ENCODE measurements at regions not wholly inside any gene's neighbourhood (a gene's known extent, or its start where the extent isn't known, plus 50 kb on each side); places are given as distances from the start of the nearest gene placed in this dataset.

DNA sequence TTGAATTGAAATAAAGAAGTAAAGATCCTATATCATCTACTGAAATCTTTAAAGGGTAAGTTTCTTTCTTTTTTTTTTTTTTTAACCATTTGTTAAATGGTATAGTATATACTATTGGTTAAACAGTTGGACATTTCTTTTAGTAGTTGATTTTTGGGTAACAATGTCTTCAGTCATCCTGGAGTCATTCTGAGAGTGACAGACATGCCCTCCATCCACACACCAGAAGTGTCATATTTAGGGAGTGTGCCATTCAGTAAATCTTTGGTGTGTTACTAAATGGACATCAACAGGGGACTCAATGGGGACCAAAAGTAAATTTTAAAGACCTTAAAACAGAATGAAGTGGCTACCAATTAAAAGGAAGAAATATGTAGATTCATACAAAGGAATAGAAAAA lies 50.8 kb upstream of the SLC39A10 start:
- DNase-seq (ENCODE audit: extremely low read depth, low read depth): no peak

- DNase-seq (ENCODE audit: extremely low read depth, low read depth): no peak
Measured at GRCh38 chr2:195604706-195605105, 52.3 kb upstream of the SLC39A10 start.

DNA sequence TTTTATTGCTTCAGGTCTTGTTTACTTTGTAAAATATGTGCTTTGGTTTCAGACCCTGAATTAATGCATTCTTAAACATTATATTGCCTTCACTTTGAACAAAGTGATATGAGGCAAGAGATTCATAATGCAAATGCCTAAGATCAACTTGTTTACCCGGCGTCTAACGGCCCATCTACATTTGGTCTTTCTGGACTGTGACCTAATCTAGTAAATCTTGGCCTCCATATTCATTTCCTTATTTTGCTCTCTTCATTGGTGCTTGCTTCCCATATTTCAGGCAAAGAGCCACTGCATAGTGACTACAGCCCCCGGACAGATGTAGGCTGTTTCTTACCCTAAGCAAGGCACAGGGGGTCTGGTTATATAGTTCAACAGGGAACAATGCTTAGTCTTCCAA lies 53.0 kb upstream of the SLC39A10 start:
- no peak for DNase-seq (ENCODE audit: extremely low read depth, low read depth)

- DNase-seq (ENCODE audit: extremely low read depth, low read depth): no peak
Measured at GRCh38 chr2:195603408-195603807, 53.6 kb upstream of the SLC39A10 start.

DNA sequence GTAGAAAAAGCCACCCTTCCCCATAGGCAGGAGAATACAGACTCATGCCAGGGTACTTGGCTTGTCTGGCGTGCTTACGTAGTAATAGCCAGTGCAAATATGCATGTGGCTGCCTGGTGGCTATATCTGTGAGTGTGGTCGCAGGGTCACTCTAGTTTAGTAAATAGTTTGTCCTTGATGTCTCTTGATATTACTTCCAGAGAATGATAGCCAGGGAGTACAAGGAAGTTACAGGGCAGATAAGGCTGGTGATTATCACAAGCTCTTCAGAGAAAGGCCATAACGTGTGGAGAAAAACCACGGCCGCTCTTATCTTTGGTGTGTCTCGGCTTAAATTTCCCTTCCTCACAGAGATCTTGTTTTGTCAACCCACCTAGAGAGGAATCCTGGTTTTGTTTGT lies 54.3 kb upstream of the SLC39A10 start:
- no peak for DNase-seq (ENCODE audit: extremely low read depth, low read depth)

DNA sequence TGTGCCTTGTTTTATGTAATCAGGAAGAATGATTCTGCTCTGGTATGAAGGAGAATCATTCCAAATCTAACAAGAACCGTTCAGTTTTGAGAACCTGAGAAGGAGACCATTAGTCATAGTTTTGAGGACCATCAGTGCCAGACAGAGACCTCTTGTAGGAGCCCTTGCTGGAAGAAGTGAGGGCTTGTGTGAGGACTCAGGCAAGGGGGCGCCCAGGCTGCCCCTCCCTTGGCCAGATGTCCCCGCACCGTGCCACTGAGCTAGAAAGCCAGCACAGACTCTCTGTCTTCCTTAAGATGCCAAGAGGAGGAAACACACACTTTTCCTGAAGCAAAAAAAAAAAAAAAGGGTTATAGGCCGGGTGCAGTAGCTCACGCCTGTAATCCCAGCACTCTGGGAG lies 55.7 kb upstream of the SLC39A10 start:
- DNase-seq (ENCODE audit: extremely low read depth, low read depth): no peak

- no peak for DNase-seq (ENCODE audit: extremely low read depth, low read depth)
Measured at GRCh38 chr2:195600778-195601177, 56.2 kb upstream of the SLC39A10 start.

DNA sequence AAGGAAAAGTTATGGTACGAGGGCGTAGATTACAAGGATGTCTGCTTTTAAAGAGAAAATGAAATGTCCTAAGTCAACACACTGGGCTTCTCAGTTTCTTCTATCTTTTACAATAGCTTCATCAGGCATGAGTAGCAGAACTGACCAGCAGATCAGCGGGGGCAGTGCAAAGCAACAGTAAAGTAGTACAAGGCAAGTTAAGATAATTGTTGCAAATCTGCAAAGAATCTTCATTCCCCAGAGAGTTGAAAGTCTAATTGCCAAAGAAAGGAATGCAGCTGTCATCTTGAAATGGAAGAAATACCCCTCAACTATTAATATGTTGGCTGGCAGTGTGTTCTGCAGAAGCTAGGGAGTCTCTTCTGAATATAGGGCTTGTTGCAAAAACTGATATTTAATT lies 60.2 kb upstream of the SLC39A10 start:
- DNase-seq (ENCODE audit: extremely low read depth, low read depth): no peak

- no peak for DNase-seq (ENCODE audit: extremely low read depth, low read depth)
Measured at GRCh38 chr2:195595825-195596224, 61.2 kb upstream of the SLC39A10 start.

DNA sequence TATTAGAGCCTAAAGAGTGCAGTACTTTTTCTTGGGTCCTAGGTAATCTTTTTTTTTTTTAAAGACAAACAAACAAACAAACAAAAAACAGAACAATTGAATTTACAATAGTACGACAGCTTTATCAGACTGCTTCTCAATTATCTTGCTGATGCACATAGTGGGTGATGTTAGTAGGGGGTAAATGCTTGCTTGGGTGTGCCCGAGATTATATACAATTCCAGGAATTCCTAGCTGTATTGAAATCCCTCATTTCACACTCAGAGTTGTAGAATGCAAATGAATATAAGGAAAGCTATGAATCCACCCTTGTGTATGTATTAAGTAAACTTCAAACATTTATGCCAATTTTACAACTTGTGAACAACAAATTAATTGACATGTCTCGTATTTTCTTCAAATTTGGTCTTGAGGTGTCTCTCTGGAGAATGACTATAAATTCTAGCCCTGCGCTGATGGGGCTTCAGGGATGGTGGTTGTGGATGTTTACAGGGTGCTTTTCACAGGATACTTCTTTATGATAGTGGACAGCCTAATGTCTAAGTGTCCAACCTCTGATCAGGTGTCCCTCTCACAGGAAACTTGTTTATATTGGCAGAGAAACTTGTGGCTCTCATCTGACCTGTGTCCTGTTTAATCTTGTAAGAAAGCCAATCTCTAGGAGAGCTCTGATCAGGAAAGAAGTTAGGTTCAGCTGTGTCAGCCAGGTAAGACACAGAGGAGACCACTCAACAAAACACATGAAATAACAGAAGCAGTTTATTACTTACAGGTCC lies 61.9 kb upstream of the SLC39A10 start:
- DNase-seq (ENCODE audit: extremely low read depth, low read depth): no peak

- no peak for DNase-seq (ENCODE audit: extremely low read depth, low read depth)
Measured at GRCh38 chr2:195594248-195594647, 62.8 kb upstream of the SLC39A10 start.

GRCh38 chr2:195592105-195592504 lies 64.9 kb upstream of the SLC39A10 start:
- no peak for DNase-seq (ENCODE audit: extremely low read depth, low read depth)

- no peak for DNase-seq (ENCODE audit: extremely low read depth, low read depth)
Measured at GRCh38 chr2:195590861-195591205, 66.2 kb upstream of the SLC39A10 start.

- no peak for DNase-seq (ENCODE audit: extremely low read depth, low read depth)
Measured at GRCh38 chr2:195590199-195590860, 66.7 kb upstream of the SLC39A10 start.

DNA sequence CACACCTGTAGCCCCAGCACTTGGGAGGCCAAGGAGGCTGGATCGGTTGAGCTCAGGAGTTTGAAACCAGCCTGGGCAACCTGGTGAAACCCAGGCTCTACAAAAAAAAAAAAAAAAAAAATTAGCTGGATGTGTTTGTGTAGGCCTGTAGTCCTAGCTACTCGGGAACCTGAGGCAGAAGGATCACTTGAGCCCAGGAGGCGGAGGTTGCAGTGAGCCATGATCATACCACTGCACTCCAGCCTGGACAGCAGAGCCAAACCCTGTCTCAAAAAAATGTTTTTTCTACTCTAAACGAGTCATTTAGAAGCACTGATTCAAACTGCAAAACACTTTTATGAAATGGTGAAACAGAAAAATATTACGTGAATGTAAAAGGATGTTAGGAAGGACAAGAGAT lies 69.1 kb upstream of the SLC39A10 start:
- no peak for DNase-seq (ENCODE audit: extremely low read depth, low read depth)

- no peak for DNase-seq (ENCODE audit: extremely low read depth, low read depth)
Measured at GRCh38 chr2:195586062-195586714, 70.8 kb upstream of the SLC39A10 start.

DNA sequence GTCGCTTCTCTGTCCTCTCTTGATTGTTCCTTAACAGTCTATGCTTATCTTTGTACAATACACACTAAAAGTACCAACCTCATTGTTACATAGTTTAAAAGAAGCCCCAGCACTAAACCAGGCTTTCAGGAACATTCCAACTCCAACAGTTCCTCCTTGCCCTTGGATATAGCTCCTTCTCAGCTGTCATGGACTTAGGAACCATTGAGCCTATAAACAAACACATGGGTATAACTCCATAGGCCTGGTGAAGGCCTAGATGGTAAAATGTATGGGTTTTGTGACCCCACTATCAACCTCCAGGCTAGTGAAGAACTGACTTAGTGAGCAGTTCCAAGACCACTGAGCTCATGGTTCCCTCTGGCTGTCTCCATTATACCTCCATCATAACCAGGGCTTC lies 74.8 kb upstream of the SLC39A10 start:
- DNase-seq (ENCODE audit: extremely low read depth, low read depth): no peak

GRCh38 chr2:195579776-195580555 lies 77.1 kb upstream of the SLC39A10 start:
- DNase-seq (ENCODE audit: extremely low read depth, low read depth): no peak

DNA sequence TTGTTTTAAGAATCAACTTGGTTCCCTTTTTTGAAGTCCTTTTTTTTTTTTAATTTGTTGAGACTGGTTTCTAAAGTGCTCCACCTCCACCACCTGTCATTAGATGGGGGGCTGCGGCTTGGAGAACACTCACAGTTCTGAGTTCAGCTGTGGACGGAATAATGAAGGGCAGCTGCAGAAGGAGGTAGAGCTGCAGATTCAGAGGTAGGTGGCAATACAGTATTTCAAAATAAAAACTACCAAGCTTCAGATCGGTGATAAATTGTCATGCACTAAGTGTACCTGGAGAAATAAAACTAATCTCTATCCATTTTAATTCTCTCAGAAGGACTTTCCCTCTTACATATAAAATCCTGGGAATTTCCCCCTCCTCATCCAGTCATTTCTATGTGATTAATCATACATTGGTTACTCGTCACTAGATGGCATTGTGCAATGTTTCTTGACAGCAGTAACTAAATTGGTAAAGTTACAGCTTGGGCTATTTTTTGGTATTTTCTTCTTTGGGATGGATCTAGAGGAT lies 81.1 kb upstream of the SLC39A10 start:
- peak; percentile 68 for DNase-seq (ENCODE audit: extremely low read depth, low read depth)

GRCh38 chr2:195575016-195575415 lies 82.0 kb upstream of the SLC39A10 start:
- no peak for DNase-seq (ENCODE audit: extremely low read depth, low read depth)

GRCh38 chr2:195574312-195574711 lies 82.7 kb upstream of the SLC39A10 start:
- DNase-seq (ENCODE audit: extremely low read depth, low read depth): no peak

Data from NCI-H460 (cell line).